ENCODE measurements at regions not wholly inside any gene's neighbourhood (a gene's known extent, or its start where the extent isn't known, plus 50 kb on each side); places are given as distances from the start of the nearest gene placed in this dataset.
A peak's percentile ranks its signal among the peaks of the same experiment; 100 is the strongest.

- TF ChIP-seq ZNF646 (CRISPR knock-in tag; IDR thresholded peaks at IDR 0.05) (no peak), MED1 (CRISPR knock-in tag; IDR thresholded peaks at IDR 0.05) (0 out of 2 replicates have a peak, but pooled peaks have one; percentile 17), MEIS2 (CRISPR knock-in tag; IDR thresholded peaks at IDR 0.05) (no peak), IRF9 (CRISPR knock-in tag; IDR thresholded peaks at IDR 0.05; ENCODE audit: borderline replicate concordance) (no peak), TGIF2 (CRISPR knock-in tag; IDR thresholded peaks at IDR 0.05) (no peak), IRF1 (CRISPR knock-in tag; IDR thresholded peaks at IDR 0.05; ENCODE audit: low read depth) (no peak), TBX3 (IDR thresholded peaks at IDR 0.05; ENCODE audit: borderline replicate concordance) (no peak), THYN1 (CRISPR knock-in tag; IDR thresholded peaks at IDR 0.05; ENCODE audit: borderline replicate concordance, low read depth) (no peak), POLR2AphosphoS2 (IDR thresholded peaks at IDR 0.05; ENCODE audit: low read depth, low read length) (no peak), HNF4A (CRISPR knock-in tag; IDR thresholded peaks at IDR 0.05) (0 out of 2 replicates have a peak, but pooled peaks have one; percentile 45), PAXIP1 (CRISPR knock-in tag; conservative IDR thresholded peaks at IDR 0.05) (0 out of 2 replicates have a peak, but pooled peaks have one; percentile 14), ZSCAN21 (CRISPR knock-in tag; IDR thresholded peaks at IDR 0.05; ENCODE audit: borderline replicate concordance) (no peak), ZNF782 (CRISPR knock-in tag; IDR thresholded peaks at IDR 0.05; ENCODE audit: borderline replicate concordance) (no peak), ZNF205 (CRISPR knock-in tag; IDR thresholded peaks at IDR 0.05) (no peak), GPN1 (CRISPR knock-in tag; IDR thresholded peaks at IDR 0.05; ENCODE audit: borderline replicate concordance) (no peak), HDAC1 (CRISPR knock-in tag; IDR thresholded peaks at IDR 0.05) (no peak), CTCF (CRISPR knock-in tag; IDR thresholded peaks at IDR 0.05) (peak; percentile 28; the same call in 1 of the 2 replicates)
These were observed 114.0 kb downstream of the ZNF280B start (continued) for GRCh38 chr22:22394591-22394990.

Measured in HepG2 (cell line).